ENCODE measurements at regions not wholly inside any gene's neighbourhood (a gene's known extent, or its start where the extent isn't known, plus 50 kb on each side); places are given as distances from the start of the nearest gene placed in this dataset.

DNA sequence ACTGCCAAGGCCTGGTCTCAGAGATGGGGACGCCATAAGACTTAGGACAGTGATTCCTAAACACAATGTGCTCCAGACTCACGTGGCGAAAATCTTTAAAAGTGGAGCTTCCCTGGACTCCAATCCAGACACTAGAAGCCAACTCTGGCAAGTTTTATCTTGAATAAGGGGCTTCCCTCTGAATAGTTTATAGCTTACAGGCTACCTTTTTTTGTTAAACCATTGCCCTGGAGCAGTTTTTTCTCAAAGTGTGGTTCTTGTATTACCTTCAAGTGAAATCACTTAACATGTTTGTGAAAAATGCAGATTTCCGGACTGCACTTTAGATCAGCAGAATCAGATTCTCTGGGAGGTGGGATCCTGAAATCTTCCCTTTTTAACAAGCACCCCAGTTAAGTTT is 171.7 kb upstream of the PHF14 start:
- TF ChIP-seq, protein P1, sequence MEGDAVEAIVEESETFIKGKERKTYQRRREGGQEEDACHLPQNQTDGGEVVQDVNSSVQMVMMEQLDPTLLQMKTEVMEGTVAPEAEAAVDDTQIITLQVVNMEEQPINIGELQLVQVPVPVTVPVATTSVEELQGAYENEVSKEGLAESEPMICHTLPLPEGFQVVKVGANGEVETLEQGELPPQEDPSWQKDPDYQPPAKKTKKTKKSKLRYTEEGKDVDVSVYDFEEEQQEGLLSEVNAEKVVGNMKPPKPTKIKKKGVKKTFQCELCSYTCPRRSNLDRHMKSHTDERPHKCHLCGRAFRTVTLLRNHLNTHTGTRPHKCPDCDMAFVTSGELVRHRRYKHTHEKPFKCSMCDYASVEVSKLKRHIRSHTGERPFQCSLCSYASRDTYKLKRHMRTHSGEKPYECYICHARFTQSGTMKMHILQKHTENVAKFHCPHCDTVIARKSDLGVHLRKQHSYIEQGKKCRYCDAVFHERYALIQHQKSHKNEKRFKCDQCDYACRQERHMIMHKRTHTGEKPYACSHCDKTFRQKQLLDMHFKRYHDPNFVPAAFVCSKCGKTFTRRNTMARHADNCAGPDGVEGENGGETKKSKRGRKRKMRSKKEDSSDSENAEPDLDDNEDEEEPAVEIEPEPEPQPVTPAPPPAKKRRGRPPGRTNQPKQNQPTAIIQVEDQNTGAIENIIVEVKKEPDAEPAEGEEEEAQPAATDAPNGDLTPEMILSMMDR (IDR thresholded peaks at IDR 0.05): no peak
- no peak for TF ChIP-seq ZFX (IDR thresholded peaks at IDR 0.05; ENCODE audit: borderline replicate concordance)
